ENCODE measurements at regions not wholly inside any gene's neighbourhood (a gene's known extent, or its start where the extent isn't known, plus 50 kb on each side); places are given as distances from the start of the nearest gene placed in this dataset.
"Not testable (repeated sequence)": the region's sequence is repeated elsewhere in the genome, so short reads cannot be mapped to it uniquely, and the experiment has no call there.

- no peak for DNase-seq
These were observed 110.0 kb upstream of the PMEPA1 start for GRCh38 chr20:57819691-57820380.

GRCh38 chr20:57819291-57819690 is 109.5 kb upstream of the PMEPA1 start:
- DNase-seq = no peak

GRCh38 chr20:57818418-57819181 is 108.8 kb upstream of the PMEPA1 start:
- DNase-seq = no peak

GRCh38 chr20:57815405-57815804 is 105.6 kb upstream of the PMEPA1 start:
- DNase-seq = no peak

GRCh38 chr20:57814529-57814928 is 104.7 kb upstream of the PMEPA1 start:
- no peak for DNase-seq

GRCh38 chr20:57813509-57814269 is 103.9 kb upstream of the PMEPA1 start:
- no peak for DNase-seq

- not testable (repeated sequence) for DNase-seq
These were observed 102.8 kb upstream of the PMEPA1 start for GRCh38 chr20:57812632-57813031.

GRCh38 chr20:57811374-57812020 is 101.7 kb upstream of the PMEPA1 start:
- DNase-seq = peak in 3 of 14 donors; percentile 5 to 53 (median 15)

GRCh38 chr20:57810511-57811373 is 100.9 kb upstream of the PMEPA1 start:
- no peak for DNase-seq

GRCh38 chr20:57809661-57810172 is 99.9 kb upstream of the PMEPA1 start:
- DNase-seq = no peak

GRCh38 chr20:57809149-57809548 is 99.3 kb upstream of the PMEPA1 start:
- no peak for DNase-seq

- no peak for DNase-seq
These were observed 98.7 kb upstream of the PMEPA1 start for GRCh38 chr20:57808264-57809070.

GRCh38 chr20:57807401-57808263 is 97.8 kb upstream of the PMEPA1 start:
- no peak for DNase-seq

- DNase-seq = no peak
These were observed 97.2 kb upstream of the PMEPA1 start for GRCh38 chr20:57806975-57807374.

- no peak for DNase-seq
These were observed 96.7 kb upstream of the PMEPA1 start for GRCh38 chr20:57806476-57806875.

- DNase-seq = no peak
These were observed 95.9 kb upstream of the PMEPA1 start for GRCh38 chr20:57805747-57806146.

- DNase-seq = no peak
These were observed 94.8 kb upstream of the PMEPA1 start for GRCh38 chr20:57804470-57805250.

GRCh38 chr20:57803508-57804005 is 93.7 kb upstream of the PMEPA1 start:
- no peak for DNase-seq
